GM23248 (cell line): ENCODE measurements at regions not wholly inside any gene's neighbourhood (a gene's known extent, or its start where the extent isn't known, plus 50 kb on each side); places are given as distances from the start of the nearest gene placed in this dataset.

Source experiments
- DNase-seq: peaks from one replicate; pipeline ENCODE4 v3.0.0-alpha.2; 2015
- H2AFZ ChIP-seq: fragments of 200-600 bp; sonication (generic); 2 replicates; pipeline ENCODE4 v1.6.1; 2016; ENCODE audit warnings: antibody characterized with exemption
- H3F3A ChIP-seq: fragments of 200-600 bp; sonication (generic); 2 replicates; pipeline ENCODE4 v1.6.1; 2016; ENCODE audit warnings: mild to moderate bottlenecking, antibody characterized with exemption, mixed run types; ENCODE audit not compliant: insufficient read depth
- H3K27ac ChIP-seq: fragments of 200-600 bp; sonication (generic); 2 replicates; pipeline ENCODE4 v1.5.1; 2016; ENCODE audit warnings: mild to moderate bottlenecking
- H3K27me3 ChIP-seq: fragments of 200-600 bp; sonication (generic); replicated peaks from 2 replicates; pipeline ENCODE4 v1.6.1; 2016; ENCODE audit warnings: mild to moderate bottlenecking; ENCODE audit not compliant: insufficient read depth
- H3K36me3 ChIP-seq: fragments of 200-600 bp; sonication (generic); 2 replicates; pipeline ENCODE4 v1.6.1; 2016; ENCODE audit warnings: low read depth, mild to moderate bottlenecking
- H3K4me1 ChIP-seq: fragments of 200-600 bp; sonication (generic); 2 replicates; pipeline ENCODE4 v1.6.1; 2016; ENCODE audit warnings: mild to moderate bottlenecking; ENCODE audit not compliant: insufficient read depth
- H3K4me2 ChIP-seq: fragments of 200-600 bp; sonication (generic); one replicate; pipeline ENCODE4 v1.6.1; 2016; ENCODE audit warnings: mild to moderate bottlenecking; ENCODE audit not compliant: unreplicated experiment
- H3K4me3 ChIP-seq: fragments of 200-600 bp; sonication (generic); 2 replicates; pipeline ENCODE4 v1.5.1; 2016; ENCODE audit warnings: mild to moderate bottlenecking
- H3K79me2 ChIP-seq: fragments of 200-600 bp; sonication (generic); 2 replicates; pipeline ENCODE4 v1.6.1; 2016; ENCODE audit warnings: mild to moderate bottlenecking; ENCODE audit not compliant: insufficient read depth
- H3K9ac ChIP-seq: fragments of 200-600 bp; sonication (generic); 2 replicates; pipeline ENCODE4 v1.6.1; 2016; ENCODE audit warnings: mild to moderate bottlenecking
- H3K9me2 ChIP-seq: fragments of 200-600 bp; sonication (generic); 2 replicates; pipeline ENCODE4 v1.6.1; 2016; ENCODE audit warnings: mixed run types, mild to moderate bottlenecking, moderate library complexity; ENCODE audit not compliant: insufficient read depth
- H3K9me3 ChIP-seq: fragments of 200-600 bp; sonication (generic); one replicate; pipeline ENCODE4 v1.6.1; 2017; ENCODE audit warnings: low read depth
- H4K20me1 ChIP-seq: fragments of 200-600 bp; sonication (generic); 2 replicates; pipeline ENCODE4 v1.6.0; 2016; ENCODE audit not compliant: insufficient read depth
- EZH2 ChIP-seq: fragments of 200-600 bp; sonication (generic); IDR thresholded peaks from 2 replicates; pipeline ENCODE4 v1.6.1; 2018; ENCODE audit warnings: antibody characterized with exemption, mild to moderate bottlenecking; ENCODE audit not compliant: insufficient read depth, poor library complexity, severe bottlenecking
- EZH2phosphoT487 ChIP-seq: fragments of 200-600 bp; sonication (generic); IDR thresholded peaks from 2 replicates; pipeline ENCODE4 v1.6.1; 2018; ENCODE audit warnings: antibody characterized with exemption, moderate library complexity, mild to moderate bottlenecking, low read depth; ENCODE audit not compliant: insufficient read depth
- WGBS, 2 experiments: methylation state at CpG; one replicate each; pipeline ENCODE4 v1.1.6; 2015 to 2017; ENCODE audit warnings: low lambda C conversion rate in 2 of 2, low coverage in 1 of 2; ENCODE audit errors: missing lambda C conversion rate in 2 of 2; 5-methylcytosine and 5-hydroxymethylcytosine counted together
- in situ Hi-C: fragments of 300-500 bp; cut with MboI; formaldehyde crosslinking; loops from 2 replicates; pipeline ENCODE4 v1.15.0; 2020

GRCh38 chr18:22048221-22048620, 121.2 kb upstream of the GATA6 start:
- Histone ChIP-seq H3K4me3 (no peak overlapping the region), H3K9ac (no peak overlapping the region), H3K79me2 (no peaks in the 10 kb centered on the region), H3K27me3 (peaks cover 68% of the 10 kb centered on the region), H3K4me1 (no peaks in the 10 kb centered on the region), H3K9me2 (no peaks in the 10 kb centered on the region), H3K9me3 (no peaks in the 10 kb centered on the region), H2AFZ (no peak overlapping the region), H3K36me3 (no peaks in the 10 kb centered on the region), H4K20me1 (no peaks in the 10 kb centered on the region), H3K27ac (no peak overlapping the region), H3F3A (no peaks in the 10 kb centered on the region), H3K4me2 (no peak overlapping the region)
- DNase-seq, result no peak
- in situ Hi-C loops, result no loop called here
- WGBS, 2 experiments, result 30 to 39% methylated on average over 5 of the region's 5 CpGs
- TF ChIP-seq EZH2 (no peak), EZH2phosphoT487 (no peak)

GRCh38 chr18:22048932-22049615, 120.3 kb upstream of the GATA6 start:
- Histone ChIP-seq H3K9me3 (no peaks in the 10 kb centered on the region), H3K9ac (no peak overlapping the region), H3K4me3 (no peak overlapping the region), H3K27me3 (peaks cover 64% of the 10 kb centered on the region), H3K4me1 (no peaks in the 10 kb centered on the region), H3K79me2 (no peaks in the 10 kb centered on the region), H3F3A (no peaks in the 10 kb centered on the region), H3K4me2 (no peak overlapping the region), H3K36me3 (no peaks in the 10 kb centered on the region), H4K20me1 (no peaks in the 10 kb centered on the region), H3K9me2 (no peaks in the 10 kb centered on the region), H3K27ac (no peak overlapping the region), H2AFZ (no peak overlapping the region)
- no peak for TF ChIP-seq EZH2phosphoT487
- TF ChIP-seq EZH2, result no peak
- in situ Hi-C loops, result no loop called here
- WGBS, 2 experiments, result 38 to 39% methylated on average over 3 of the region's 3 CpGs
- DNase-seq, result no peak

GRCh38 chr18:22052405-22053105, 116.8 kb upstream of the GATA6 start:
- Histone ChIP-seq H3K4me3 (no peak overlapping the region), H2AFZ (no peak overlapping the region), H3K27me3 (peaks cover 49% of the 10 kb centered on the region), H3K4me2 (no peak overlapping the region), H3F3A (no peaks in the 10 kb centered on the region), H3K27ac (no peak overlapping the region), H4K20me1 (no peaks in the 10 kb centered on the region), H3K9me2 (no peaks in the 10 kb centered on the region), H3K9me3 (no peaks in the 10 kb centered on the region), H3K79me2 (no peaks in the 10 kb centered on the region), H3K36me3 (no peaks in the 10 kb centered on the region), H3K9ac (no peak overlapping the region), H3K4me1 (no peaks in the 10 kb centered on the region)
- 69 to 71% methylated on average over 12 of the region's 12 CpGs for WGBS, 2 experiments
- in situ Hi-C loops, result no loop called here
- DNase-seq, result no peak
- TF ChIP-seq EZH2phosphoT487 (no peak), EZH2 (no peak)

GRCh38 chr18:22055466-22056238, 113.7 kb upstream of the GATA6 start:
- no peak overlapping the region for H2AFZ ChIP-seq
- no peaks in the 10 kb centered on the region for H3K36me3 ChIP-seq
- 8 to 11% methylated on average over 3 of the region's 3 CpGs for WGBS, 2 experiments
- H3K79me2 ChIP-seq, result no peaks in the 10 kb centered on the region
- DNase-seq, result no peak
- H3K9me3 ChIP-seq, result no peaks in the 10 kb centered on the region
- in situ Hi-C loops, result no loop called here
- no peaks in the 10 kb centered on the region for H3K4me1 ChIP-seq
- H4K20me1 ChIP-seq, result no peaks in the 10 kb centered on the region
- no peak for TF ChIP-seq EZH2
- TF ChIP-seq EZH2phosphoT487, result no peak
- H3K27me3 ChIP-seq, result peaks cover 21% of the 10 kb centered on the region
- no peak overlapping the region for H3K4me3 ChIP-seq
- no peaks in the 10 kb centered on the region for H3K9me2 ChIP-seq
- no peak overlapping the region for H3K9ac ChIP-seq
- H3K4me2 ChIP-seq, result no peak overlapping the region
- no peak overlapping the region for H3K27ac ChIP-seq
- no peaks in the 10 kb centered on the region for H3F3A ChIP-seq
